ENCODE measurements at regions not wholly inside any gene's neighbourhood (a gene's known extent, or its start where the extent isn't known, plus 50 kb on each side); places are given as distances from the start of the nearest gene placed in this dataset.
"Not testable (repeated sequence)": the region's sequence is repeated elsewhere in the genome, so short reads cannot be mapped to it uniquely, and the experiment has no call there.

DNA sequence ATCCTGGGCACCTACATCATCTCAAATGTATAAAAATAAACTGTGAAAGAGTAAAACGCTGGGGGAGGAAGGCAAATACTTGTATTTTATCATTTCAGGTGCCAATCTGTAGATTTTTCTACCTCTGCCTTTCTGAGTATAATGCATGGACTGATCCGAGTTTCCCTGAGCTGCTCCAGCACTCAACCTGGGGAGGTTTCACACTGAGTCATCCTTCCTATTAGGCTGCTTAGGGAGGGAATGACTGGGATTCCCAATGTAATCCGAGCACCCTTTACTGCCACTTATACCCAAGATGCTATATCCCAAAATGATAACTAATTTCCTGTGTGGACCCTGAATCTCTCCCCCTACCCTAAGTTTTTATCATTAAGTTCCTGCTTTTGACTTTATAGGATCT lies 126.6 kb downstream of the HNRNPD start:
- DNase-seq: no peak

DNA sequence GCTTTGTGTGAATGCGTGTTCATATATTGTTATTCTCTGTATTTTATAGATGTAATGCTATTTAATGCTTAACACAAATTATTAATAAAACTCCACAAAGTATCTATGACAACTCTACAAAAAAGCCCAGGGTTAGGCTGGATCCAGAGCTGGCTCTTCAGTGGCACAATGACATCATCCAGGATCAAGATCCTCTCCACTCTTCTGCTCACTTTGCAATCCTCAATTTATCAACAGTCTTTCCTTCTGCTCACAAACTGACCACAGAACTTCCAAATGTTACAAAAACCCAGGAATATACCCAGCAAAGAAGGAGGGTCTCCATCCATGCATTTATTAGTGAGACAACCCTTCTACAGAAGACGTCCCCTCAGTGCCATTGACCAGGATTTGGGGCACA lies 132.3 kb downstream of the HNRNPD start:
- DNase-seq: no peak

DNA sequence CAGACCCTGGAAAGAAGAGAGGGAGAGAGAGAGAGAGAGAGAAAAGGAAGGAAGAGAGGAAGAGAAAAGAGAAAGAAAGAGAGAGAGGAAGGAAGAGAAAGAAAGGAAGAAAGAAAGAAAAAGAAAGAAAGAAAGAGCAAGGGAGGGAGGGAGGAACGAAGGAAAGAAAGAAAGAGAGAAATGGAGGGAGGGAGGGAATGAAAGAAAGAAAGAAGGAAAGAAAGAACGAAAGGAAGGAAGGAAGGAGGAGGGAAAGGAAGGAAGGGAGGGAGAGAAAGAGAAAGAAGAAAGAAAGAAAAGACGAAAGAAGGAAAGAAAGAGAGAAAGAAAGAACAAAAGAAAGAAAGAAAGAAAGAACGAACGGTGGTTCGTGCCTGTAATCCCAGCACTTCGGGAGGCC lies 133.4 kb downstream of the HNRNPD start:
- no peak for DNase-seq

DNA sequence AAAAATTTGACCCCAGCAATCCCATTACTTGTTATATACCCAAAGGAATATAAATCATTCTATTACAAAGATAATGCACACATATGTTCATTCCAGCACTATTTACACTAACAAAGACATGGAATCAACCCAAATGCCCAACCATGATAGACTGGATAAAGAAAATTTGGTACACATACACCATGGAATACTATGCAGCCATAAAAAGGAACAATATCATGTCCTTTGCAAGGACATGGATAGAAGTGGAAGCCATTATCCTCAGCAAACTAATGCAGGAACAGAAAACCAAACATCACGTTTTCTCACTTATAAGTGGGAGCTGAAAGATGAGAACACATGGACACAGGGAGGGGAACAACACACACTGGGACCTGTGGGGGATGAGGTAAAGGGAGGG lies 136.6 kb downstream of the HNRNPD start:
- not testable (repeated sequence) for DNase-seq

DNA sequence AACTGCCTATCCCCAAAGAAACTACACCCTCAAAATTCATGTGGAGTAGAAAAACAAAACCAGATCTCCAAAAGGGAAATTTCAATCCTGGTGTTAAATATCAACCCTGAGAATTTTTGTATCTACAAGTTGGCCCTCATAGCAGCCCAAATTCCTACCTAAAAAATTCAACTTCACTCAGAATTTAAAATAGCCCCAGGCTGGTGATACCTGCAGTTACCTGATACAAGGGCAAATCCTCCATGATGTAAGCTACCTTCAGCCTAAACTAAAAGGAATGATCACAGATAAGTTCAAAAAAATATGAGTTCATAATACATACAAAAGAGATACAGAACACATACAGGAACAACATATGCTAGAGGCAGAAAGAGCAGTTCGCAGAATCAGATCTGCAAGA lies 138.4 kb downstream of the HNRNPD start:
- DNase-seq: no peak

DNA sequence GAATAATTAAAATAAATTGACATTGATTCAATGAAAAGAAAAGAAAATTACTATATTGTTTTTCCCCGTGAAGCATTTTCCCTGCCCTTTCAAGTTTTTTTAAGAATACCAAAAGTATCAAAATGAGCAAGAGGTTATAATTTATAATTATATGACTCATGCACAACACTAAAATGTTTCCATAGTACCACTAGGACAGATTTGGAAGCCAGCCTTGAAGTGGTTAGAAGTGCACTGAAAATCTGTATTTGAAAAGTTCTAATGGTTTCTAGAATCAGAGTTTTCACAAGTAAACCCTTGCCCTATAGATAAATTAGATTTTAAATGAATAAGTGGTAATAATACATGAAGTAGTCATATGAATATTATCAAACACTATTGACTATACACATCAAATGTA lies 140.9 kb downstream of the HNRNPD start:
- no peak for DNase-seq

DNA sequence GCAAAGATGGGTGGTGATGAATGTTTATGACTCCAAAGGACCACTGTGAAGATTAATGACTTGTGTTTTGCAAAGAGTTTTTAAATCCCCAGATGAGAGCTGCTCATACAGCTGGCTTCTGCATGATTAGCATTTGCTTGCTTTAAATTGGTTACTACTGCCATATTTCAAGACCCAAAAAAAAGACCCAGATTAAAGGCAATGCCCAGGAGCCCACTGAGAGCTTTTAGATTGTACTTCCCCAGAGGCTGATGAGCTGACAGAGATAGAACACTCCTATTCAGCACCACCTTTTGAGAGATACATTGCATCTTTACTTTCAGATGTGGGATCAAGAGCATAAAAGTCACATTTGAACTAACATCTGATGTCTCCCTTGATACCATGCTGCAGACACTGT lies 142.0 kb downstream of the HNRNPD start:
- DNase-seq: no peak

DNA sequence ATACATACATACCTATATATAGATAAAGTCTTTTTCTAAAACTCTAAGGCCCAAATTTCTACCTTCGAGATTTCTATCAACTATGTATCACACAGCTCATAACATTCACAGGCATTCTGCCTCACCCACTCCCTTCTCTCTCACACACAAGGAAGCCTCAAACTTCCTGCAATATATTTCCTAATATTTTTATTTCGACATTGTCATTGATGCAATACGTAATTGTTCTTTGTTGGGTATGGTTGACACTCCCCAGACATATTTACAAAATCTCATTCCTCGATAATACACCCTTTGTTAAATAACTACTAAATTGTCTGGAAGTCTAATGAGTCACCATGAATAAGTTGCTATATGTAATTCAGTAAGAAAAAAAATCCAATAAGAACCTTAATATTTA lies 143.5 kb downstream of the HNRNPD start:
- peak; percentile 82 for DNase-seq

DNA sequence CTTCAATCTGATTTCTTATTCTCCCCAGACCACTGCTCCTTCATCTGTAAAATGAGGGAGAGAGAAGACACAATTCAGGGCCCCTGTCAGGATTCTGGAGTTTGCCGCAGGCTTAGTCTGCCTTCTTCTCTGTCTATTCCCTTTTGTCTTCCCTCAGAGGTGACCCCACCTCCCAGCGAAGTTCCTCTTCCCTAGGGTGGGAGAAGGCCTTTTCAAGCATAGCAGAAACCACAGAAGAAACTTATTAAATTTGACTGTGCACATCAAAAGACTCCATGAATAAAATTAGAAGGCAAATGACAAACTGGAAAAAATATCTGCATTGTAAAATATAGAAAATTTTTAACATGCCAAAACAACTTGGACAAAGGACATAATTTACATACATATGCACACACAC lies 148.8 kb downstream of the HNRNPD start:
- no peak for DNase-seq

DNA sequence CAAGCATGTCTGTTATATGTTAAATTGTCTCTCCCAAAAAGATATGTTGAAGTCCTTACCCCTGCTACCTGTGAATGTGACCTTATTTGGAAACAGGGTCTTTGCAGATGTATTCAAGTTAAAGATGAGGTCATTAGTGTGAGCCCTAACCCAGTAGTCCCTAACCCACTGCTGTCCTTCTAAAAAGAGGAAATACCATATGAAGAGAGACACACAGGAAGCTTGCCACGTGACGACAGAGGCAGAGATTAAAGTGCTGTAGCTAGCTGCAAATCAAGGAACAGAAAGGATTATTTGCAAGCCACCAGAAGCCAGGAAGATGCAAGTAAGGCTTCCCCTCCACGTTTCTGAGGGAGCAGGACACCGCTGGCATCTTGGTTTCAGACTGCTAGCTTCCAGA lies 150.1 kb downstream of the HNRNPD start:
- DNase-seq: peak; percentile 82

DNA sequence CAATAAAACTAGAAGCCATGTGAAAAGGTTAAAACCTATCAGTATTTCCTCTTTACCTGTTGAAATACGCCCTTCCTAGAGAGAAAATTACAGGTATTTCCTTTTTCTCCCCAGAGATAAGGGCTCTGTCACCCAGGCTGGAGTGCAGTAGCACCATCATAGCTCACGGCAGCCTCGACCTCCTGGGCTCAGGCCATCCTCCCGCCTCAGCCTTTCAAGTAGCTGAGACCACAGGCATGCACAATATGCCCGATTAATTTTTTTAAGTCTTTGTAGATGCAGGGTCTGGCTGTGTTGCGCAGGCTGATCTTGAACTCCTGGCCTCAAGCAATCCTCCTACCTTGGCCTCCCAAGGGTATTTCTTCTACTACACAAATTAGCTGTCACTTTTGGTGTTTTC lies 154.4 kb downstream of the HNRNPD start:
- no peak for DNase-seq

DNA sequence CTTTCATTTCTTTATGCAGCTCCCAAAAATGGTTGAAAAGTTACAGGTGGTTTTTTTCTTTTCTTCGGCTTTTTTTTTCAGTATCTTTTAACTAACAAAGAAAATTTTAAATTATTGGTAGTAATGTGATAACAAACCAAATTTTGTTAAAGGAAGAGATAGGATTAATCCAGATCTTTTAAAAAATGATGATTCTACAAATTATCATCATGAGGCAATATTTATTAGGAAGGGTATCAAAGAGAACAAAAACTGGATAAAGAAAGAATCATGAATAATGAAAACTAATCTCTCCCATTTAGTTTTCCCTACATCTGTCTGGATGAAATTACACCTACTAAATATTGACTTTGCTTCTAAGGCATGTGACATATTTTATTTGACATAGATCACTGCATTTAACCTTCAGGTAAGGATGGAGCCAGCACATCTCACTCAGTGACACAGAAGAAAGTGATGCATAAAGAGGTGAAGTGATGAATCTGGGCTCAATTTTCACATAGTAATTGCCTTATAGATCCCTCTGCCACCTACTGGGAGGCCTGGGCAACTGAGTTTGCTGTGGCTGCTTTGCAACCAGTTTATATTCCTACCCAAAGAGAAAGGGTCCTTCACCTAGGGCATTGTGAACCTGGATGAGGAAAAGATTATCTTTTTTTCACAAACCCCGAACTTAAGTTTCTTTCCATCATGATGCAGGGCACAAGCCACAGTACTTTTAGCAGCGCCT lies 155.6 kb downstream of the HNRNPD start:
- DNase-seq: no peak

DNA sequence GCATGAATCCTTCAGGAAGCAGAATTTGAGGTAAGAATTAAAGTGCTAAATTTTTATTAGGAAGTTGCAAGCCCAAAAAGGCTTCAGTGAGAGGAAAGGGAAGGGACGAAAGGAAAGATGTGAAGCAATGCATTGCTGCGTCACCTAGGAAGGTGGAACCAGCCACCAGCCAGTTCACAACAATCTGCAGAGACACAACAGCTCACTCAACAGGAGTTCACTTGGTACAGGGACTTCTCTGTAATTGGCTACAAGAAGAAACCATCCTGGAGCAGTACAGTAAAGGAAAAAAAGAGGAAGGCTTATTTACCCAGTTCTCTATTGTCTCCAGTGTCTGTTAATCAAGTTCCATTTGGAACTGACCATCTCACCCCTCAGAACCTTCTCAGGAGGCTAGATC lies 157.6 kb downstream of the HNRNPD start:
- DNase-seq: peak; percentile 29

DNA sequence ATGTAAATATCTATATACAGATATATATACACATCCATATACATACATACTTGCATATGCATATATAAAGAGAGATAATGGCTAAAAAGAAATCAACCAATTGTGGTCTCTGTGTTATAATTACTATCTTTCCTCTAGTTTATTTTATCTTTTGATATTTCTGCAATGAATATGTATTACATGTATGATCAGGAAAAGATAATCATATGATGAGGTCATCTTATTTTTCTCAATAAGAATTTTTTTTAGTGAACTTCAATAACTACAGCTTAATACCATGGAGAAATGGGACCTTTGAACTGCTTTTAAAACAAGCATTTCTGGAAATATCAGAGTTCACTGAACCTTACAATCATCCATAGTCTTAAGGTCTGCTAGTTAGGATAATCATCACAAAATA lies 158.0 kb downstream of the HNRNPD start:
- DNase-seq: no peak

DNA sequence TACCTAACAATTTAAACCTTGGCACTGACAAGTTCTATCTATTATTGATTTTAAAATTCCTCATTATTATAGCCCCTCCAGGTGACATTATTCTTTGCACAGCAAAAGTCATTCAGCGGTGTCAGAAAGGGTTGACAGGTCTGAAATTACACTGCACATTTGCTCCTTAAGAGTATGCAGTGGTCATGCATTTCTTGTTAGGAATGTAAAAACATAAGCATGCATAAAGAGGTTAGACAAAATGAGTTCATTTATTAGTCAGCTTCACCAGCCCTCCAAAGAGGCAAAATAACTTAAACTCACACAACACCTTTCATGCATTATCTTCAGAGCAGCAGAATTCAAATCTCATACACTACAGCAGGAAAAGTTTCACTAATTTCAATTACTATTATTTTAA lies 158.8 kb downstream of the HNRNPD start:
- no peak for DNase-seq

DNA sequence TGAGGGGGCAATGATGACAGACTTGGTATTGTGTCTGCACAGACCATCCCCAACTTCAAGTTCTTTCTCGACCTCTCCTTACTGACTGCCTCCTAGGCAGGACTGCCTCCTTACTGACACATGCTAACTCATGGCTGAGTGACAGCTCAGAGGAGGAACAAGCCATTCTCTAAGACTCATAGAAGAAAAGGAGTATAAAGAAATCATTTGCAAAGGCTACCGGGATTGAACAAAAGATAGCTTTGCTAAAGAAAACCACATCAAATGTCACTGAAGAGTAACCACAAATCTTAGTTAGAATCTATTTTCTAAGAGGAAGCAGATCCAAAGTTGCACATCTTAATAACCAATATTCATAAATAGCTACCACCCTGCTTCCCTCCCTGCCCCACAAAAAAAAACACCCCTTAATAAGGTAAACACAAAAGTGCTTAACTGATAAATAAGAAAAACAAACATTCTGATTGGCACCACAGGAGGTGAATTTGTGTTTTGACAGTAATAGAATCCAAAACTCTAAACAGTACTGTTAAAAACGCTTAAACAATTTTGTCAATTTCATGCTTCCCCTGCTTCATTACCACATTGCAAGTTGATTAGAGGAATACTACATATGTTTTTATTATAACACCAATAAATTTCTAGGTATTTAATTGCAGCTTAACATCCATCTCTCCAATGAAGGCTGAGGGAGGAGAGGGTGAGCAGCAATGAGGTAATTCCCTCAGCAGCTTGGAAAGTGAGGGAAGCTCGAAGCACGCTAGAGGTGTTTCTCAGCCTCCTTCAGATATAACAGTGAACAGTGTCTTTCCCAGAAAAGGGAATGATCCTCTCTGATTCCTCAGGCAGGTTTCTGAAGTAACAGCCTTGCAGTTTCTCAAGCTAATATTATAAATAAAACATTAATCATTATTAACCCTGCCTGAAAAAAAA lies 160.0 kb downstream of the HNRNPD start:
- DNase-seq: no peak

DNA sequence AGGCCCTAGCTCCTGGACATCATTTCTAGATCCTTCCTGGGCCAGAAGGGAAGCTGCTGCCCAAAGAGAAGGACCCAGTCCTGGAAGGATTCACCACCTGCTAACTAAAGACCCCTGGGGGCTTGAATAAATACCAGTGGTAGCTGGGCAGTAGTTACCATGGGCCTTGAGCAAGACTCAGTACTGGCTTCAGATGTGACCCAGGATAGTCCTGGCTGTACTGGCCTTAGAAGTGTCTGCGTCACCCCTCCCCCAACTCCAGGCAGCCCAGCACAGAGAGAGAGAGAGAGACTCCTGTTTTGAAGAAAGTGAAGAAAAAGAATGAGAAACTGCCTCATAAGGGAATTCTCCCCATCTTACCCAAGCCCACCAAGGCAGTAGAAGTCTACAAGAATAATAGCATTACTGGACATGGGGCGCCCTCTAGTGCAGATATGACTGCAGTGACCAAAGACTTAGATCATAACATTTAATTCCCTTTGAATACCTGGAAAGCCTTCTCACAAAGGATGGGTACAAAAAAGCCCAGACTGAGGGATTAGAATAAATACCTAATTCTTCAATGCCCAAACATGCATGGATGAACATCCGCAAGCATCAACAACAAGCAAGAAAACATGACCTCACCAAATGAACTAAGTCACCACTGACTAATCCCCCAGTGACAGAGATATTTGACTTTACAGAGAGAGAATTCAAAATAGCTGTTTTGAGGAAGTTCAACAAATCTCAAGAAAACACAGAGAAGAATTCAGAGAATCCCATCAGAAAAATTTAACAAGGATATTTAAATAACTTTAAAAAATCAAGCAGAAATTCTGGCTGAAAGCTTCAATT lies 171.8 kb downstream of the HNRNPD start:
- DNase-seq: peak; percentile 48

DNA sequence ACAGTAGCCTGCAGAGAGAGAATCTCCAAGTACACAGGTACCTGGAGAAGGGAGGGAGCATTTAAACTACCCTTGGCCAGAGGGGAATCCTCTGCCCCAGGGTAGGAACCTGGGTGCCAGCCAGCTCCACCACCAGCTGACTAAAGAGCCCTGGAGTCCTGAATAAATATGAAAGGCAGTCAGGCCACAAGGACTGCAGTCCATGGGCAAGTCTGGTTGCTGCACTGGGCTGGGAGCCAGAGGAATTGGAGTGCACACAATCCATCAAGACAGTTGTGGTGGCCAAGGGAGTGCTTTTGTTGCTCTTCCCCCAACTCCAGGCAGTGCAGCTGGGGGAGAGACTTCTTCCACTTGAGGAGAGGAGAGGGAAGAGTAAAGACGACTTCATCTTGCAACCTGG lies 172.5 kb downstream of the HNRNPD start:
- no peak for DNase-seq

DNA sequence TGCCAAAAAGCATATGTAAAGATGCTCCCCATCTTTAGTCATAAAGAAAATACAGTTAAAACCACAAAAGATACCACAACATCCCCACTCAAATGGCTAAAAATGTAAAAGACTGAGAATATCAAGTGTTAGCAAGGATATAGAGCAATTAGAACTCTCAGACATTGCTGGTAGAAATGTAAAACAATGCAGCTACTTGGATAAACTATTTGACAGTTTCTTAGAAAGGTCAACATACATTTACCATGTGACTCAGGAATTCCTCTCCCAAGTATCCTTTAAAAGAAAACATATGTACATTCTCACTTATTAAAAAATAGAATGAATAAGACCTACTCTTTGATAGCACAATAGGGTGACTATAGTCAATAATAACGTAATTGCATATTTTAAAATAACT lies 173.7 kb downstream of the HNRNPD start:
- DNase-seq: no peak

DNA sequence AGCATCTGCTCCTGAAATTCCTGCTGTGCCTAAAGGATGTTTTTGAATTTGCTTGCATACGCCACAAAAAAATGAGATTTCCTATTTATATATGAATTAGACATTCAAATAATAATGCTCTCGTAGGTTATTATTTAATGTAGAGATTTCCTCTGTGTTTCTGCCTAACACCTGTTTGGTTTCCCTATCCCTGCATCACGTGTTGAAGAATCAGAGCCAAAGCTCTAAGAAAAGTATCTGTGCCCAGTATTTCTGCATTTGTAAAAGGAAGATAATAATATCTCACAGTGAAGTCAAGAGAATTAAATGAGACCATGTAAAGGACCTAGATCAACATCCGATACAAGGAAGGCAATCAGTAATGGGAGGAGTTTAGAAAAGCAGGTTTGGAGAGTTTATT lies 179.5 kb downstream of the HNRNPD start:
- no peak for DNase-seq

DNA sequence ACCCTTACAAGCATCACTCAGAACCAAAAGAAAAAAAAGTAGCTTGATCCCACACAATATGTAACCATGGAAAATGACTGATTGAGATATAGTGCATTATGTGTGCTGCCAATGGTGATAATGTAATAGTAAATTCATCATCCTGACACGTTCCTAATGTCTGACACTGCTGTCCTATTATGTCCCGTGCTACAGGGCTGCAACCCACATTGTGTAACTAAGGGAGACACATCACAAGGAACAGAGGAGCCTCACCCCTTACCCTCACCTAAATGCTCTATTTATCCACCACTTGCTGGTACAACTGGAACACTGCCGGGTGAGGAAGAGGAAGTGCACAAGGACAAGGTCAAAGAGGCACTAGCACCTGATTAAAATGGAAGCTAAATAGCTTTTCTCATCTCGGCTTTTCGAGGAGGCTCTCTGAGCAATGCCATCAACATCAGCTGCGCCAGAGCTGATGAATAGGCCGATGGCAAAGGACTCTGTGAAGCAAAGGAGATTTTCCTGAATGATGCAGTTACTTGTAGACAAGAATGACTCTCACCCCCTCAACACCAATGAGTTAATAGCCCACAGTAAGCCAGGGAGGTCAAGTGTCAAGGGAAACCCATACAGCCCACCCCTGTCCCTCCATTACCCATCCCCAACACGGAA lies 181.6 kb downstream of the HNRNPD start:
- no peak for DNase-seq

DNA sequence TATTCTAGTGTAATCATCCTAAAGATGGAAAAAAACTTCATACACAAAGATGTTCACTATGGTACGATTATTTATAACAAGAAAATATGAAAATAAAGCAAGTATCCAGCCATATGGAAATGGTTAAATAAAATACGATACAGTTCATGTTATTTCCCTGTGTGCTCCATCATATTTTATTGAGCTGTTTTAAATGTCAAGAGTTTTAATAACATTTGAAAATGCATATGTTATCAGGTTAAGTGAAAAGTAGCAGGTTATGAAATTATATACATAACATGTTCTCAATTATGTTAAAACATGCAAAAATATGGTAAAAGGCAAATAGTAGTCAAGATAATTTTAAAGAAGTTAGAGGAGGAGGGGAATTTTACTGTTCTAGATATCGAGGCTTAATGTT lies 192.0 kb downstream of the HNRNPD start:
- no peak for DNase-seq

DNA sequence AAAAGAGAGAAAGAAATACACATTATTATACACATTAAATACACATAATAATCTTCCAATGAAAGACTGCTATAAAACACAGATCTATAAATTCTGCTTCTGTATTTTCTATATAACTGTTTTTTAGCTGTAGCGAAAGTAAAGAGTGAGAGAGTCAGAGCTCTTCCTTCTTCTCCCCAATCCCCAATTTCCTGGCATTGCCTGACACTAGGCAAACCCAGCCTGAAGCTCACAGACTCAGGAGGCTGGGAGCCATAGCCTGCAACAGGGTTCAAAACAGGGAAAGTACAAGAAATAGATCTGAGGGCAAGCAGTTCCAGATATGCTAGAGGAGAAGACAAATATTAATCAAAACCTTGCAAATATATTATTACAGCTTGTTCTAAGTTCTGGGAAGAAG lies 201.6 kb downstream of the HNRNPD start:
- DNase-seq: no peak

Measured in inflammatory macrophage treated with lipopolysaccharide for 4 hours (primary cell).